Pons (tissue), 1 donor: ENCODE measurements at regions not wholly inside any gene's neighbourhood (a gene's known extent, or its start where the extent isn't known, plus 50 kb on each side); places are given as distances from the start of the nearest gene placed in this dataset.
A peak's percentile ranks its signal among the peaks of the same experiment; 100 is the strongest.

Source experiments
- DNase-seq: peaks from one replicate; pipeline ENCODE4 v3.0.0-alpha.2; 2016; ENCODE audit warnings: low spot score

GRCh38 chr12:115464661-115465060, 780.7 kb upstream of the TBX3 start:
- DNase-seq: no peak

- DNase-seq: no peak
These were observed 780.2 kb upstream of the TBX3 start for GRCh38 chr12:115464111-115464581.

GRCh38 chr12:115461401-115461800, 777.4 kb upstream of the TBX3 start:
- DNase-seq: no peak

- DNase-seq: no peak
These were observed 773.8 kb upstream of the TBX3 start for GRCh38 chr12:115457798-115458197.

GRCh38 chr12:115456946-115457689, 773.1 kb upstream of the TBX3 start:
- no peak for DNase-seq

GRCh38 chr12:115455268-115455681, 771.3 kb upstream of the TBX3 start:
- no peak for DNase-seq

- no peak for DNase-seq
These were observed 768.8 kb upstream of the TBX3 start for GRCh38 chr12:115452751-115453281.

- peak; percentile 17 for DNase-seq
These were observed 768.1 kb upstream of the TBX3 start for GRCh38 chr12:115451780-115452736.

GRCh38 chr12:115451151-115451779, 767.3 kb upstream of the TBX3 start:
- DNase-seq: no peak

- no peak for DNase-seq
These were observed 766.7 kb upstream of the TBX3 start for GRCh38 chr12:115450710-115451109.

- DNase-seq: no peak
These were observed 766.0 kb upstream of the TBX3 start for GRCh38 chr12:115450017-115450416.

- DNase-seq: no peak
These were observed 765.6 kb upstream of the TBX3 start for GRCh38 chr12:115449526-115449925.

- no peak for DNase-seq
These were observed 760.4 kb upstream of the TBX3 start for GRCh38 chr12:115444346-115444745.

- no peak for DNase-seq
These were observed 759.5 kb upstream of the TBX3 start for GRCh38 chr12:115443351-115443938.

GRCh38 chr12:115440438-115440837, 756.5 kb upstream of the TBX3 start:
- no peak for DNase-seq

- DNase-seq: no peak
These were observed 755.1 kb upstream of the TBX3 start for GRCh38 chr12:115439008-115439601.

- DNase-seq: no peak
These were observed 754.3 kb upstream of the TBX3 start for GRCh38 chr12:115438314-115438713.

- no peak for DNase-seq
These were observed 753.1 kb upstream of the TBX3 start for GRCh38 chr12:115437061-115437567.

- DNase-seq: no peak
These were observed 749.1 kb upstream of the TBX3 start for GRCh38 chr12:115433014-115433634.

GRCh38 chr12:115430636-115431035, 746.7 kb upstream of the TBX3 start:
- no peak for DNase-seq

- DNase-seq: no peak
These were observed 742.8 kb upstream of the TBX3 start for GRCh38 chr12:115426732-115427131.
